LNCaP clone FGC (cell line): ENCODE measurements at regions not wholly inside any gene's neighbourhood (a gene's known extent, or its start where the extent isn't known, plus 50 kb on each side); places are given as distances from the start of the nearest gene placed in this dataset.

Experiments used
- DNase-seq: peaks from one replicate; pipeline ENCODE4 v3.0.0-alpha.2; 2011; ENCODE audit warnings: low read depth
- H3K4me3 ChIP-seq: 2 replicates; pipeline ENCODE4 v1.5.1; 2011; ENCODE audit warnings: mild to moderate bottlenecking, low read depth, low read length, control low read depth
- CTCF ChIP-seq: IDR thresholded peaks from 2 replicates; pipeline ENCODE4 v1.5.1; 2012; ENCODE audit warnings: mild to moderate bottlenecking; ENCODE audit not compliant: control insufficient read depth, insufficient read depth; ENCODE audit errors: extremely low read depth

DNA sequence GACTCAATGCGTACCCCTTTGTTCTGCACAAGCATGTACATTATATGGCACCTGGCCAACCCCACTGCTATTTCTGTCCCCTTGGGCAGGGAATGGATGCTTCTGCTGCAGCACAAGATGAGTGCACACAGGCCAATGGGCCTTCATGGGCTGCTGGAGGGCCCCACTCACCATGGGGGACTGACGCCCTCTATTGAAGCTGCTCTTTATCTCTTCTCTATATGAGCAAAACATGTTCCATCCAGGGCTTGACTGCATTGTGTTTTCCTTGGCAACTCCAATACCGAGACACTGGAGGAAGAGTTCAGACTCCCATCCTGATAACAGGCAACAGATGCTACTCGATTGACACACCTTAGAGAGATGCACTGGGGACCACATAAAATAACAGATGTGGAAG is 251.6 kb upstream of the NCKAP5 start:
- no peak overlapping the region for H3K4me3 ChIP-seq

GRCh38 chr2:133821107-133821760 is 253.0 kb upstream of the NCKAP5 start:
- DNase-seq, result no peak
- TF ChIP-seq CTCF, result no peak
- H3K4me3 ChIP-seq, result no peak overlapping the region

More for the DNA sequence above, 251.6 kb upstream of the NCKAP5 start:
- no peak for DNase-seq
- no peak for TF ChIP-seq CTCF

GRCh38 chr2:133822517-133823225 is 254.4 kb upstream of the NCKAP5 start:
- no peak for DNase-seq
- H3K4me3 ChIP-seq, result no peak overlapping the region
- no peak for TF ChIP-seq CTCF

GRCh38 chr2:133823226-133823550 is 254.9 kb upstream of the NCKAP5 start:
- no peak overlapping the region for H3K4me3 ChIP-seq
- TF ChIP-seq CTCF, result no peak
- DNase-seq, result no peak

GRCh38 chr2:133824869-133825268 is 256.6 kb upstream of the NCKAP5 start:
- no peak for DNase-seq
- no peak for TF ChIP-seq CTCF
- no peak overlapping the region for H3K4me3 ChIP-seq

DNA sequence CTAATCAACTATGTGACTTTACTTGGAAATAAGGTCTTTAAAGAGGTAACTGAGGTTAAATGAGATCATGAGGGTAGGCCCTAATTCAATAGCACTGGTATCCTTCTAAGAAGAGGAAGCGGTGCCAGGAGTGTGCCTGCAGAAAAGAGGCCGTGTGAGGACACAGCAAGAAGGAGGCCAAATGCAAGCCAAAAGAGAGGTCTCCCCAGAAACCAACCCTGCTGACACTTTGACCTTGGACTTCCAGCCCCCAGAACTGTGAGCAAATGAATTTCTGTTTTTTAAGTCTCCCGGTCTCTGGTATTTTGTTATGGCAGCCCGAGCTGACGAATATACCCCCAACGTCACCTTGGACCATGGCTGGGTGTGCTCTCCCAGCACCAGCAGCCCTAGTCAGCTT is 257.5 kb upstream of the NCKAP5 start:
- no peak for DNase-seq
- no peak for TF ChIP-seq CTCF
- no peak overlapping the region for H3K4me3 ChIP-seq

DNA sequence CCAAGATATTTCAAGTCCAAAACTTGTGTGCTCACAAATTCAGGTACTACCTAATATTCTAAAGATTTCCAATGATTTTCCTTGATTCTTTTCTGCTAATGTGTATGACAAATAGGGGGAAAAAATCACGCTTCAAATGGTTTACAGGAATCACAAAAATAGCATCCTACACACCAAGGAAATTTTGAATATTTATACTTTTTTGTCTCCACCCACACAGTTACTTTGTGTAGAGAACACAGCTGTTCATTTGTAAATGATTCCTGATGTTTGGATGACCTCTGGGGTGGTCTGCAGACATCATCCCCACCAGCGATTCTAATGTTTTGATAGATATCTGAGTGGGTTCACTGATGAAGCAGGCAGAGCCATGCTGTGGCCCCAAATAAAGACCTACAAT is 260.6 kb upstream of the NCKAP5 start:
- H3K4me3 ChIP-seq, result no peak overlapping the region
- no peak for DNase-seq
- TF ChIP-seq CTCF, result no peak
